GM23338 (cell line): ENCODE measurements at regions not wholly inside any gene's neighbourhood (a gene's known extent, or its start where the extent isn't known, plus 50 kb on each side); places are given as distances from the start of the nearest gene placed in this dataset.

Source experiments
- ATAC-seq: fragments of 200-7000 bp; cut with Tn5 transposase; 3 replicates; pipeline ENCODE4 v1.9.1; 2020
- DNase-seq: peaks from one replicate; pipeline ENCODE4 v3.0.0-alpha.2; 2015; ENCODE audit warnings: low spot score
- H2AFZ ChIP-seq: fragments of 200-600 bp; sonication (generic); 2 replicates; pipeline ENCODE4 v1.8.0; 2016; ENCODE audit warnings: antibody characterized with exemption, mild to moderate bottlenecking, moderate library complexity
- H3F3A ChIP-seq: fragments of 200-600 bp; sonication (generic); replicated peaks from 2 replicates; pipeline ENCODE4 v1.8.0; 2017; ENCODE audit warnings: antibody characterized with exemption, mixed run types, low read depth
- H3K27ac ChIP-seq: fragments of 200-600 bp; sonication (generic); 2 replicates; pipeline ENCODE4 v1.6.1; 2016; ENCODE audit warnings: low read depth
- H3K27me3 ChIP-seq: fragments of 200-600 bp; sonication (generic); 2 replicates; pipeline ENCODE4 v1.8.0; 2016; ENCODE audit warnings: mild to moderate bottlenecking, mixed run types, moderate library complexity; ENCODE audit not compliant: insufficient read depth
- H3K36me3 ChIP-seq: fragments of 200-600 bp; sonication (generic); 2 replicates; pipeline ENCODE4 v1.8.0; 2016; ENCODE audit warnings: mild to moderate bottlenecking; ENCODE audit not compliant: insufficient read depth
- H3K4me1 ChIP-seq: fragments of 200-600 bp; sonication (generic); 2 replicates; pipeline ENCODE4 v1.8.0; 2016; ENCODE audit warnings: mild to moderate bottlenecking, moderate library complexity; ENCODE audit not compliant: insufficient read depth
- H3K4me2 ChIP-seq: fragments of 200-600 bp; sonication (generic); 2 replicates; pipeline ENCODE4 v1.7.1; 2017; ENCODE audit warnings: mixed run types
- H3K4me3 ChIP-seq: fragments of 200-600 bp; sonication (generic); 2 replicates; pipeline ENCODE4 v1.6.1; 2016; ENCODE audit warnings: mixed run types
- H3K79me2 ChIP-seq: fragments of 200-600 bp; sonication (generic); replicated peaks from 2 replicates; pipeline ENCODE4 v1.8.0; 2017; ENCODE audit warnings: mild to moderate bottlenecking; ENCODE audit not compliant: insufficient read depth
- H3K9me2 ChIP-seq: fragments of 200-600 bp; sonication (generic); 2 replicates; pipeline ENCODE4 v1.8.0; 2017; ENCODE audit not compliant: insufficient read depth
- H4K20me1 ChIP-seq: fragments of 200-600 bp; sonication (generic); replicated peaks from 2 replicates; pipeline ENCODE4 v1.8.0; 2017; ENCODE audit warnings: mild to moderate bottlenecking; ENCODE audit not compliant: insufficient read depth
- H3K27ac Mint-ChIP-seq: 2 replicates; pipeline ENCODE4 v1.8.0; 2020; ENCODE audit warnings: inconsistent platforms, mild to moderate bottlenecking, moderate library complexity, mixed read lengths
- H3K27me3 Mint-ChIP-seq: 3 replicates; pipeline ENCODE4 v1.8.0; 2022; ENCODE audit warnings: low read depth, mild to moderate bottlenecking, moderate library complexity, mixed read lengths, inconsistent platforms; ENCODE audit not compliant: insufficient read depth, poor library complexity
- H3K36me3 Mint-ChIP-seq: 3 replicates; pipeline ENCODE4 v1.8.0; 2021; ENCODE audit warnings: low read depth, mild to moderate bottlenecking, inconsistent platforms, moderate library complexity, mixed read lengths
- H3K4me1 Mint-ChIP-seq: 3 replicates; pipeline ENCODE4 v1.8.0; 2020; ENCODE audit warnings: mild to moderate bottlenecking, inconsistent platforms, mixed read lengths
- H3K4me3 Mint-ChIP-seq: 3 replicates; pipeline ENCODE4 v1.8.0; 2021; ENCODE audit warnings: moderate library complexity, mild to moderate bottlenecking, inconsistent platforms, mixed read lengths
- H3K9me3 Mint-ChIP-seq: 3 replicates; pipeline ENCODE4 v1.8.0; 2020; ENCODE audit warnings: moderate library complexity, mild to moderate bottlenecking, inconsistent platforms, mixed read lengths
- CREB1 ChIP-seq: fragments of 250-450 bp; sonication (Bioruptor Pico); IDR thresholded peaks from 2 replicates; pipeline ENCODE4 v1.5.0; 2020; ENCODE audit warnings: low read depth, mild to moderate bottlenecking, moderate library complexity
- EZH2 ChIP-seq: fragments of 200-600 bp; sonication (generic); IDR thresholded peaks from one replicate; pipeline ENCODE4 v1.8.0; 2017; ENCODE audit warnings: antibody characterized with exemption, mild to moderate bottlenecking, low read depth; ENCODE audit not compliant: unreplicated experiment
- EZH2phosphoT487 ChIP-seq: fragments of 200-600 bp; sonication (generic); IDR thresholded peaks from one replicate; pipeline ENCODE4 v1.8.1; 2018; ENCODE audit warnings: antibody characterized with exemption; ENCODE audit not compliant: unreplicated experiment
- JUNB ChIP-seq: IDR thresholded peaks from one replicate; pipeline ENCODE4 v1.6.1; 2016; ENCODE audit warnings: antibody characterized with exemption; ENCODE audit not compliant: unreplicated experiment
- NANOG ChIP-seq: IDR thresholded peaks from 2 replicates; pipeline ENCODE4 v1.6.1; 2016; ENCODE audit warnings: antibody characterized with exemption, borderline replicate concordance
- POLR2AphosphoS5 ChIP-seq: IDR thresholded peaks from 2 replicates; pipeline ENCODE4 v1.6.1; 2016; ENCODE audit warnings: antibody characterized with exemption, low read depth
- STAT1 ChIP-seq: IDR thresholded peaks from one replicate; pipeline ENCODE4 v1.6.1; 2016; ENCODE audit warnings: antibody characterized with exemption; ENCODE audit not compliant: unreplicated experiment
- ZNF114 ChIP-seq: fragments of 250-450 bp; sonication (Bioruptor Pico); IDR thresholded peaks from 2 replicates; pipeline ENCODE4 v1.5.0; 2020; ENCODE audit warnings: mild to moderate bottlenecking, moderate library complexity
- ZNF331 ChIP-seq: fragments of 250-450 bp; sonication (Bioruptor Pico); IDR thresholded peaks from 2 replicates; pipeline ENCODE4 v1.5.0; 2020; ENCODE audit warnings: low read depth, mild to moderate bottlenecking, moderate library complexity
- TF ChIP-seq, protein P1 (sequence below): IDR thresholded peaks from 2 replicates; pipeline ENCODE4 v1.6.1; 2016; ENCODE audit warnings: antibody characterized with exemption
- TF ChIP-seq, protein P2 (sequence below), 2 experiments: fragments of 200-600 bp in 1 of 2; sonication (generic) in 1 of 2; conservative IDR thresholded peaks; 2 replicates each; pipeline versions ENCODE4 v1.5.1 to v1.6.1; 2016 to 2017; ENCODE audit warnings: antibody characterized with exemption in 2 of 2, low read depth in 2 of 2, mild to moderate bottlenecking in 2 of 2, moderate library complexity in 1 of 2
- TF ChIP-seq, protein P3 (sequence below): IDR thresholded peaks from one replicate; pipeline ENCODE4 v1.6.1; 2018; ENCODE audit warnings: antibody characterized with exemption; ENCODE audit not compliant: unreplicated experiment

DNA sequence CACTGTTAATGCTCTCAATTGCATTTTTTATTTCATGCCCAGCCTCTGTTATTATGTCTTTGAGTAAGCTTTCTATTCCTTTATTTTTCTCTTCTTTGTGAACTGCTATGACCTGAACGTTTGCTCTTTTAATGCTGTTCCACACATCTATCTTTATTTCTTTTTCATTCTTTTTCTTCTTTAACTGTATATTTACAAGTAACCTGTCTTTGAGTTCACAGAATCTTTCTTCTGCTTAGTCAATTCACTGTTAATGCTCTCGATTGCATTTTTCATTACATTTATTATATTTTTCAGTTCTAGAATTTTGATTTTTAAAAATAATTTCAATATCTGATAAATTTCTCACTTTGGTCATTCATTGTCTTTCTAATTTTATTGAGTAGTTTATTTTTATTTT lies 316.3 kb upstream of the MEF2C start (continued):
- TF ChIP-seq ZNF331 (CRISPR knock-in tag), result no peak
- TF ChIP-seq ZNF114 (CRISPR knock-in tag), result no peak

DNA sequence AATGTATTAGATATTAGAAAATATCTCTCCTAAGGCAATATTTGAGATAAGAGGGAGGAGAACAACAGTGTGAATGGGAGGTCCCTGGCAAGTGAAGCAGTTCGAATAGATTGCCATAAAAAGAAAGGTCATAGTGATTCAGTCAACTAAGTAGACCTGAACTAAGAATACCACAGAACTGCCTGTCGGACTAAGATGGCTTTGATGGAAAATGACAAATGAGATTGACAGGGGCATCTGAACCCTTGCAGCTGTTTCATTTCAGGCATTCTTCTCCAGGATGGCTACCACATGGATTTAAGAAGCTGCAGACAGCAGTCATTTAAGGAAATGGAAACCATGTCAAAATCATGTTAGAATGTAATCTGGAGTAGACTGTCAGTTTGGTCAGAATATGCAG lies 308.4 kb upstream of the MEF2C start:
- no peaks in the 10 kb centered on the region for H3K27me3 Mint-ChIP-seq
- no peaks in the 10 kb centered on the region for H3K27me3 ChIP-seq
- H3K27ac ChIP-seq, result no peak overlapping the region
- H3K4me2 ChIP-seq, result no peak overlapping the region
- ATAC-seq (no peak), DNase-seq (no peak)
- H3K9me2 ChIP-seq, result no peaks in the 10 kb centered on the region
- H3K4me3 ChIP-seq, result no peak overlapping the region
- no peak overlapping the region for H2AFZ ChIP-seq
- H3K4me1 Mint-ChIP-seq, result no peaks in the 10 kb centered on the region
- H3K9me3 Mint-ChIP-seq, result peaks cover 10% of the 10 kb centered on the region; the same call in 2 of the 3 replicates
- TF ChIP-seq, protein P1, sequence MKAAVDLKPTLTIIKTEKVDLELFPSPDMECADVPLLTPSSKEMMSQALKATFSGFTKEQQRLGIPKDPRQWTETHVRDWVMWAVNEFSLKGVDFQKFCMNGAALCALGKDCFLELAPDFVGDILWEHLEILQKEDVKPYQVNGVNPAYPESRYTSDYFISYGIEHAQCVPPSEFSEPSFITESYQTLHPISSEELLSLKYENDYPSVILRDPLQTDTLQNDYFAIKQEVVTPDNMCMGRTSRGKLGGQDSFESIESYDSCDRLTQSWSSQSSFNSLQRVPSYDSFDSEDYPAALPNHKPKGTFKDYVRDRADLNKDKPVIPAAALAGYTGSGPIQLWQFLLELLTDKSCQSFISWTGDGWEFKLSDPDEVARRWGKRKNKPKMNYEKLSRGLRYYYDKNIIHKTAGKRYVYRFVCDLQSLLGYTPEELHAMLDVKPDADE, result no peak
- TF ChIP-seq EZH2, result no peak
- no peak for TF ChIP-seq CREB1 (CRISPR knock-in tag)
- TF ChIP-seq ZNF331 (CRISPR knock-in tag), result no peak
- no peak for TF ChIP-seq JUNB
- no peak for TF ChIP-seq POLR2AphosphoS5
- no peak for TF ChIP-seq ZNF114 (CRISPR knock-in tag)
- TF ChIP-seq, protein P2, sequence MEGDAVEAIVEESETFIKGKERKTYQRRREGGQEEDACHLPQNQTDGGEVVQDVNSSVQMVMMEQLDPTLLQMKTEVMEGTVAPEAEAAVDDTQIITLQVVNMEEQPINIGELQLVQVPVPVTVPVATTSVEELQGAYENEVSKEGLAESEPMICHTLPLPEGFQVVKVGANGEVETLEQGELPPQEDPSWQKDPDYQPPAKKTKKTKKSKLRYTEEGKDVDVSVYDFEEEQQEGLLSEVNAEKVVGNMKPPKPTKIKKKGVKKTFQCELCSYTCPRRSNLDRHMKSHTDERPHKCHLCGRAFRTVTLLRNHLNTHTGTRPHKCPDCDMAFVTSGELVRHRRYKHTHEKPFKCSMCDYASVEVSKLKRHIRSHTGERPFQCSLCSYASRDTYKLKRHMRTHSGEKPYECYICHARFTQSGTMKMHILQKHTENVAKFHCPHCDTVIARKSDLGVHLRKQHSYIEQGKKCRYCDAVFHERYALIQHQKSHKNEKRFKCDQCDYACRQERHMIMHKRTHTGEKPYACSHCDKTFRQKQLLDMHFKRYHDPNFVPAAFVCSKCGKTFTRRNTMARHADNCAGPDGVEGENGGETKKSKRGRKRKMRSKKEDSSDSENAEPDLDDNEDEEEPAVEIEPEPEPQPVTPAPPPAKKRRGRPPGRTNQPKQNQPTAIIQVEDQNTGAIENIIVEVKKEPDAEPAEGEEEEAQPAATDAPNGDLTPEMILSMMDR (conservative IDR thresholded peaks at IDR 0.05; ENCODE audit: low read depth in 2 of 2), result no peak
- H3K36me3 ChIP-seq, result no peaks in the 10 kb centered on the region
- no peaks in the 10 kb centered on the region for H3K79me2 ChIP-seq
- H4K20me1 ChIP-seq, result no peaks in the 10 kb centered on the region
- H3K4me1 ChIP-seq, result no peaks in the 10 kb centered on the region
- no peaks in the 10 kb centered on the region for H3F3A ChIP-seq
- H3K27ac Mint-ChIP-seq, result no peak overlapping the region
- no peak overlapping the region for H3K4me3 Mint-ChIP-seq
- no peaks in the 10 kb centered on the region for H3K36me3 Mint-ChIP-seq

DNA sequence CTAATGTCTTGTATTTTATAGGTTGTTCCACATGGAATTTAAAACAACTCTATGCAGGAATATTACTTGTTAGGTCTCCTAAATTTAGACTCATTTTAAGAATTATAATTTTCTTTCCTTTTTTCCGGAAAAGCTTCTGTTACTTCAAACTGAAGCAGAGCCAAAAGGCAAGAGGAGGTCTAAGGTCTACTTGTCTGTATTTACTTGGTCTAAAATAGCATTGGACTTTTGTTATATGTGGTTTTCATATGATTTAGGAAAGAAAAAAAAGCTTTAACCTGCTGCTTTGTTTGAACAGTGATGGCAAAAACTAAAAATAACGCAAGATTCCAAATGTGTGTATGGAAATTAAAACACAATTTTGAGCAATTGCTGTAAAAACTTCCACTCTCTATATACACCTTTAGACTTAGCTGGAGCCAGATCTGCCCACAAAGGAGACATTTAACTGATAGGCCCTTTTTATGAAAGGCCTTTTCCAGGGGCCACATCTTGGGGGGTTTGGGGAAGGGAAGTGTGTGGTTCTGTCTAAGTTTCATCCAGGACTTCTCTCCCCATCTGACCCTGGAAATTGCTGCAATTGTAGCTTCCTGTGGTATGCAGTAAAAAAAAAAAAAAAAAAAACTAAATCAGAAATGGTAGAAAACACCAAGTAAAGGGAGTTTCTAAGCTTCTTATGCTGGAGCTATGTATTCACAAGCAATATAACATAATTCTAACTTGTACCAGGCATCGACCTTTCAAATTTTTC lies 307.7 kb upstream of the MEF2C start:
- no peaks in the 10 kb centered on the region for H4K20me1 ChIP-seq
- Mint-ChIP-seq H3K36me3 (no peaks in the 10 kb centered on the region), H3K27me3 (no peaks in the 10 kb centered on the region)
- TF ChIP-seq EZH2phosphoT487 (no peak), NANOG (no peak), ZNF114 (CRISPR knock-in tag) (no peak), ZNF331 (CRISPR knock-in tag) (no peak), STAT1 (no peak), CREB1 (CRISPR knock-in tag) (no peak), JUNB (no peak)
- TF ChIP-seq, protein P1, result no peak
- TF ChIP-seq, protein P3, sequence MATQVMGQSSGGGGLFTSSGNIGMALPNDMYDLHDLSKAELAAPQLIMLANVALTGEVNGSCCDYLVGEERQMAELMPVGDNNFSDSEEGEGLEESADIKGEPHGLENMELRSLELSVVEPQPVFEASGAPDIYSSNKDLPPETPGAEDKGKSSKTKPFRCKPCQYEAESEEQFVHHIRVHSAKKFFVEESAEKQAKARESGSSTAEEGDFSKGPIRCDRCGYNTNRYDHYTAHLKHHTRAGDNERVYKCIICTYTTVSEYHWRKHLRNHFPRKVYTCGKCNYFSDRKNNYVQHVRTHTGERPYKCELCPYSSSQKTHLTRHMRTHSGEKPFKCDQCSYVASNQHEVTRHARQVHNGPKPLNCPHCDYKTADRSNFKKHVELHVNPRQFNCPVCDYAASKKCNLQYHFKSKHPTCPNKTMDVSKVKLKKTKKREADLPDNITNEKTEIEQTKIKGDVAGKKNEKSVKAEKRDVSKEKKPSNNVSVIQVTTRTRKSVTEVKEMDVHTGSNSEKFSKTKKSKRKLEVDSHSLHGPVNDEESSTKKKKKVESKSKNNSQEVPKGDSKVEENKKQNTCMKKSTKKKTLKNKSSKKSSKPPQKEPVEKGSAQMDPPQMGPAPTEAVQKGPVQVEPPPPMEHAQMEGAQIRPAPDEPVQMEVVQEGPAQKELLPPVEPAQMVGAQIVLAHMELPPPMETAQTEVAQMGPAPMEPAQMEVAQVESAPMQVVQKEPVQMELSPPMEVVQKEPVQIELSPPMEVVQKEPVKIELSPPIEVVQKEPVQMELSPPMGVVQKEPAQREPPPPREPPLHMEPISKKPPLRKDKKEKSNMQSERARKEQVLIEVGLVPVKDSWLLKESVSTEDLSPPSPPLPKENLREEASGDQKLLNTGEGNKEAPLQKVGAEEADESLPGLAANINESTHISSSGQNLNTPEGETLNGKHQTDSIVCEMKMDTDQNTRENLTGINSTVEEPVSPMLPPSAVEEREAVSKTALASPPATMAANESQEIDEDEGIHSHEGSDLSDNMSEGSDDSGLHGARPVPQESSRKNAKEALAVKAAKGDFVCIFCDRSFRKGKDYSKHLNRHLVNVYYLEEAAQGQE, result no peak

More for the DNA sequence above, 307.7 kb upstream of the MEF2C start:
- no peak overlapping the region for H3K27ac Mint-ChIP-seq
- Histone ChIP-seq H3K27ac (no peak overlapping the region), H3K27me3 (no peaks in the 10 kb centered on the region), H3K4me2 (no peak overlapping the region), H3K9me2 (no peaks in the 10 kb centered on the region), H3K36me3 (no peaks in the 10 kb centered on the region), H3K4me1 (no peaks in the 10 kb centered on the region), H3F3A (no peaks in the 10 kb centered on the region), H3K79me2 (no peaks in the 10 kb centered on the region), H2AFZ (no peak overlapping the region), H3K4me3 (no peak overlapping the region)
- H3K4me3 Mint-ChIP-seq, result no peak overlapping the region
- ATAC-seq (no peak), DNase-seq (no peak)
- H3K9me3 Mint-ChIP-seq, result peaks cover 10% of the 10 kb centered on the region; the same call in 2 of the 3 replicates
- no peaks in the 10 kb centered on the region for H3K4me1 Mint-ChIP-seq
